ENCODE measurements at regions not wholly inside any gene's neighbourhood (a gene's known extent, or its start where the extent isn't known, plus 50 kb on each side); places are given as distances from the start of the nearest gene placed in this dataset.

- TF ChIP-seq CTCF (conservative IDR thresholded peaks at IDR 0.05; ENCODE audit: low read depth, low read length) = no peak
- DNase-seq (ENCODE audit: low read depth) = no peak
- no peak overlapping the region for H3K4me3 ChIP-seq (ENCODE audit: low read depth, low read length)
Measured at GRCh38 chr4:129581305-129581704, 485.4 kb downstream of the C4orf33 start.

- TF ChIP-seq CTCF (conservative IDR thresholded peaks at IDR 0.05; ENCODE audit: low read depth, low read length) = no peak
- DNase-seq (ENCODE audit: low read depth) = peak; percentile 21
- no peak overlapping the region for H3K4me3 ChIP-seq (ENCODE audit: low read depth, low read length)
Measured at GRCh38 chr4:129583868-129584267, 487.9 kb downstream of the C4orf33 start.

GRCh38 chr4:129598582-129598981, 502.6 kb downstream of the C4orf33 start:
- peak; percentile 7 for DNase-seq (ENCODE audit: low read depth)
- H3K4me3 ChIP-seq (ENCODE audit: low read depth, low read length) = no peak overlapping the region
- TF ChIP-seq CTCF (conservative IDR thresholded peaks at IDR 0.05; ENCODE audit: low read depth, low read length) = no peak

GRCh38 chr4:129600898-129601297, 504.9 kb downstream of the C4orf33 start:
- no peak for DNase-seq (ENCODE audit: low read depth)
- no peak for TF ChIP-seq CTCF (conservative IDR thresholded peaks at IDR 0.05; ENCODE audit: low read depth, low read length)
- H3K4me3 ChIP-seq (ENCODE audit: low read depth, low read length) = no peak overlapping the region

GRCh38 chr4:129602447-129602846, 506.5 kb downstream of the C4orf33 start:
- DNase-seq (ENCODE audit: low read depth) = no peak
- H3K4me3 ChIP-seq (ENCODE audit: low read depth, low read length) = no peak overlapping the region
- no peak for TF ChIP-seq CTCF (conservative IDR thresholded peaks at IDR 0.05; ENCODE audit: low read depth, low read length)

GRCh38 chr4:129603241-129603931, 507.4 kb downstream of the C4orf33 start:
- no peak overlapping the region for H3K4me3 ChIP-seq (ENCODE audit: low read depth, low read length)
- no peak for TF ChIP-seq CTCF (conservative IDR thresholded peaks at IDR 0.05; ENCODE audit: low read depth, low read length)
- no peak for DNase-seq (ENCODE audit: low read depth)

GRCh38 chr4:129604632-129605255, 508.8 kb downstream of the C4orf33 start:
- TF ChIP-seq CTCF (conservative IDR thresholded peaks at IDR 0.05; ENCODE audit: low read depth, low read length) = no peak
- DNase-seq (ENCODE audit: low read depth) = no peak
- H3K4me3 ChIP-seq (ENCODE audit: low read depth, low read length) = no peak overlapping the region

Measured in choroid plexus epithelial cell (primary cell).